RWPE2 (cell line): ENCODE measurements at regions not wholly inside any gene's neighbourhood (a gene's known extent, or its start where the extent isn't known, plus 50 kb on each side); places are given as distances from the start of the nearest gene placed in this dataset.

ENCODE experiments used
- ATAC-seq: fragments of 200-7000 bp; cut with Tn5 transposase; 3 replicates; pipeline ENCODE4 v1.9.1; 2021; ENCODE audit warnings: low read depth
- DNase-seq: peaks from one replicate; pipeline ENCODE4 v3.0.0-alpha.2; 2020; ENCODE audit warnings: low spot score
- H3K27ac ChIP-seq: fragments of 450-650 bp; 2 replicates; pipeline ENCODE4 v1.5.1; 2017; ENCODE audit warnings: mild to moderate bottlenecking; ENCODE audit not compliant: poor library complexity, severe bottlenecking
- H3K27me3 ChIP-seq: fragments of 250-450 bp; sonication (Bioruptor Pico); 2 replicates; pipeline ENCODE4 v1.5.1; 2021; ENCODE audit warnings: mild to moderate bottlenecking, moderate library complexity; ENCODE audit not compliant: insufficient read depth, poor library complexity, severe bottlenecking
- H3K36me3 ChIP-seq: fragments of 250-450 bp; sonication (Bioruptor Pico); 2 replicates; pipeline ENCODE4 v1.5.1; 2020; ENCODE audit warnings: low read depth, mild to moderate bottlenecking, moderate library complexity
- H3K4me1 ChIP-seq: fragments of 250-450 bp; sonication (Bioruptor Pico); 2 replicates; pipeline ENCODE4 v1.5.1; 2021; ENCODE audit warnings: mild to moderate bottlenecking, moderate library complexity; ENCODE audit not compliant: insufficient read depth, poor library complexity, severe bottlenecking
- H3K4me3 ChIP-seq: fragments of 250-450 bp; sonication (Bioruptor Pico); 2 replicates; pipeline ENCODE4 v1.5.1; 2021; ENCODE audit warnings: mild to moderate bottlenecking, moderate library complexity; ENCODE audit not compliant: severe bottlenecking
- H3K9me3 ChIP-seq: fragments of 250-450 bp; sonication (Bioruptor Pico); 2 replicates; pipeline ENCODE4 v1.5.1; 2021; ENCODE audit warnings: mild to moderate bottlenecking, moderate library complexity; ENCODE audit not compliant: severe bottlenecking
- CTCF ChIP-seq: fragments of 450-650 bp; IDR thresholded peaks from one replicate; pipeline ENCODE4 v1.5.1; 2017; ENCODE audit warnings: mild to moderate bottlenecking, moderate library complexity; ENCODE audit not compliant: poor library complexity, severe bottlenecking

- no peaks in the 10 kb centered on the region for H3K9me3 ChIP-seq
- no peaks in the 10 kb centered on the region for H3K27me3 ChIP-seq
- ATAC-seq = no peak
- peaks cover 2% of the 10 kb centered on the region for H3K4me1 ChIP-seq
- no peaks in the 10 kb centered on the region for H3K36me3 ChIP-seq
- DNase-seq = no peak
- no peak overlapping the region for H3K4me3 ChIP-seq
- no peak overlapping the region for H3K27ac ChIP-seq
- no peak for TF ChIP-seq CTCF
Measured at GRCh38 chr1:101142244-101142643, 94.6 kb upstream of the S1PR1 start.

GRCh38 chr1:101141376-101141775, 95.4 kb upstream of the S1PR1 start:
- Histone ChIP-seq H3K9me3 (no peaks in the 10 kb centered on the region), H3K4me3 (no peak overlapping the region), H3K4me1 (peaks cover 11% of the 10 kb centered on the region), H3K27me3 (no peaks in the 10 kb centered on the region), H3K27ac (no peak overlapping the region), H3K36me3 (no peaks in the 10 kb centered on the region)
- DNase-seq (no peak), ATAC-seq (no peak)
- TF ChIP-seq CTCF = no peak

GRCh38 chr1:101139821-101140718, 96.7 kb upstream of the S1PR1 start:
- no peak for DNase-seq
- H3K4me3 ChIP-seq = no peak overlapping the region
- H3K27me3 ChIP-seq = no peaks in the 10 kb centered on the region
- no peak overlapping the region for H3K27ac ChIP-seq
- H3K9me3 ChIP-seq = no peaks in the 10 kb centered on the region
- H3K36me3 ChIP-seq = no peaks in the 10 kb centered on the region
- TF ChIP-seq CTCF = no peak
- peaks cover 11% of the 10 kb centered on the region for H3K4me1 ChIP-seq
- ATAC-seq = no peak

- H3K27me3 ChIP-seq = no peaks in the 10 kb centered on the region
- no peak overlapping the region for H3K27ac ChIP-seq
- no peaks in the 10 kb centered on the region for H3K36me3 ChIP-seq
- no peaks in the 10 kb centered on the region for H3K9me3 ChIP-seq
- no peak overlapping the region for H3K4me3 ChIP-seq
- DNase-seq (no peak), ATAC-seq (no peak)
- no peak for TF ChIP-seq CTCF
- peaks cover 11% of the 10 kb centered on the region for H3K4me1 ChIP-seq
Measured at GRCh38 chr1:101139130-101139529, 97.7 kb upstream of the S1PR1 start.
